ENCODE measurements at regions not wholly inside any gene's neighbourhood (a gene's known extent, or its start where the extent isn't known, plus 50 kb on each side); places are given as distances from the start of the nearest gene placed in this dataset.
"Not testable (repeated sequence)": the region's sequence is repeated elsewhere in the genome, so short reads cannot be mapped to it uniquely, and the experiment has no call there.

GRCh38 chr5:52255308-52255707 lies 532.4 kb upstream of the ITGA1 start:
- DNase-seq (ENCODE audit: low spot score) = no peak

GRCh38 chr5:52262844-52263243 lies 524.9 kb upstream of the ITGA1 start:
- no peak for DNase-seq (ENCODE audit: low spot score)

DNA sequence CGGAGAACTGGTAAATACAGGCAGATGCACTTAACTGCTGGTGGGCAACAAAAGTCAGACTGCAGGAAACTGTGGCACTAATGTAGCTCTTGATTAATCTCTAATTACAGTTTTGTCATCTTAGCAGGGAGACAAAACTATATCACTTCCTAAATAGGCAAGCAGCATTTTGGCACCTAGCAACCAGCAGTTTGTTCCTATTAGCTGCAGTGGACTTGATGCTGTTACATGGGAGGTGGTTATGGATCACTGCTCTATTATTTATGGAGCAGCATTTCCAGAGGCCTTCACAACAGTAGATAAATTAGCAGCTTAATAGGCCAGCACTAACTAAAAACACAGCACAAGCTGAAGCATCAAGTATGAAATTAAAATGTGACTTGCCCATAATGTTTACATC lies 518.3 kb upstream of the ITGA1 start:
- no peak for DNase-seq (ENCODE audit: low spot score)

GRCh38 chr5:52269859-52270258 lies 517.9 kb upstream of the ITGA1 start:
- no peak for DNase-seq (ENCODE audit: low spot score)

- no peak for DNase-seq (ENCODE audit: low spot score)
Measured at GRCh38 chr5:52275639-52276038, 512.1 kb upstream of the ITGA1 start.

DNA sequence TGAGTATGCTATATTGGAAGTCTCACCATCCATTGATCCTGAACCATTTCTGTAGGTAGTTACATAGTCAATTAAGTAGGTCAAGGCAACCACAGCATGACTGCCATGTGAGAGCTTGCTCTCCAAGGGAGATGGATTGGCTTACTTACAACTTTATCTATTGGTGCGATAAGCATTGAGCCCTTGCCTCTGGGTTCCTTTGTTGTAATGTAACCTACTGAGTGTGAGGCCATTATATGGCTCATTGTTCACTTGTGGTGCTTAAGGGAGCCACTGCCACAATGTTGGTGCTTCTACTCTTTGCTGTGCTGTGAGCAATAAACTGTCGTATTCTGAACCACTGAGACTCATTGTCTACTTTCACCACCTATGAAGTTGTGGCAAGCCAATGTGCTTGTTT lies 510.6 kb upstream of the ITGA1 start:
- DNase-seq (ENCODE audit: low spot score) = no peak

GRCh38 chr5:52282647-52283046 lies 505.1 kb upstream of the ITGA1 start:
- DNase-seq (ENCODE audit: low spot score) = no peak

- no peak for DNase-seq (ENCODE audit: low spot score)
Measured at GRCh38 chr5:52283221-52283620, 504.5 kb upstream of the ITGA1 start.

DNA sequence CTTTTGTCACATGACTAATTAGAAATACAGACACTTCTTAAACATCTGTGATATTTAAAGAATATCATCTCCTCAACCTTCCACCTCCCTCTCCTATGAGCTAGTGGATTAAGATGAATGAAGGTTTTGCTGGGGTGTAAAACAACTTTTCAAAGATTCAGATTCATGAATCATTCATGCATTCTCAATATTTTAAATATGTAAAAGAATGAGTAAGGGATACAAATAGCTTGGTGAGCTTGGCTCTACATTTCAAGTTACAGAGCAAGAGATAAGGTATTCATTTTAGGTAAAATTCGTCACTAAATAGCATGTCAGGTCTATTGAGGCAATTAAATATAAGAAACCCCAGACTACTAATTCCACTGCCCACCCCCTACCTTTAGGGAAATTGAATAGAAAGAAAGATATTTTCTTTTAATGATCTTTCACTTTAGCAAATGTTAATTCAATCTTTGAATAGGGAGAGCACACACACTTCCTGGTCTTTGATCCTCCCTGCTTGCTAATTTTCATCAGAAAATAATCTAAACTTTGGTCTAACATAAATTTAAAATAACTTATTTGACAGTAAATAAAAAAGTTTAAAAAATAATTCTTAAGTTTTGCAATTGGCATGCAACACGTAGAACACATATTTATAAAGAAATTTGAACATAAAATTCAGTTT lies 486.9 kb upstream of the ITGA1 start:
- DNase-seq (ENCODE audit: low spot score) = no peak

DNA sequence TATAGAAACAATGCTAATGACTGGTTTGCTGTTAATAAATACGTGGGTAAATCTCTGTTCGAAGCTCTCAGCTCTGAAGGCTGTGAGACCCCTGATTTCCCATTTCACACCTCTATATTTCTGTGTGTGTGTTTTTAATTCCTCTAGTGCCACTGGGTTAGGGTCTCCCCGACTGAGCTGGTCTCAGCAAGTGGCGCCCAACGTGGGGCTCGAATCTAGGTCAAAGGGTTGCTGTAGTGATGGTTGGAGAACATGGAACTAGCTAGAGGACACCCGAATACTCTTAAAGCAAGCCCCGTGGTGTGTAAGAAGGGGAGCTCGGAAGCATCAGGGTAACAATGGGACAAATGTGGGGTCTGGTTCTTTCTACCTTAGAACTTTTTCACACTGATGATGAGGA lies 482.9 kb upstream of the ITGA1 start:
- DNase-seq (ENCODE audit: low spot score) = not testable (repeated sequence)

- DNase-seq (ENCODE audit: low spot score) = no peak
Measured at GRCh38 chr5:52328220-52328806, 459.4 kb upstream of the ITGA1 start.

- no peak for DNase-seq (ENCODE audit: low spot score)
Measured at GRCh38 chr5:52331725-52332124, 456.0 kb upstream of the ITGA1 start.

GRCh38 chr5:52334367-52334766 lies 453.3 kb upstream of the ITGA1 start:
- DNase-seq (ENCODE audit: low spot score) = no peak

- DNase-seq (ENCODE audit: low spot score) = no peak
Measured at GRCh38 chr5:52339285-52339684, 448.4 kb upstream of the ITGA1 start.

DNA sequence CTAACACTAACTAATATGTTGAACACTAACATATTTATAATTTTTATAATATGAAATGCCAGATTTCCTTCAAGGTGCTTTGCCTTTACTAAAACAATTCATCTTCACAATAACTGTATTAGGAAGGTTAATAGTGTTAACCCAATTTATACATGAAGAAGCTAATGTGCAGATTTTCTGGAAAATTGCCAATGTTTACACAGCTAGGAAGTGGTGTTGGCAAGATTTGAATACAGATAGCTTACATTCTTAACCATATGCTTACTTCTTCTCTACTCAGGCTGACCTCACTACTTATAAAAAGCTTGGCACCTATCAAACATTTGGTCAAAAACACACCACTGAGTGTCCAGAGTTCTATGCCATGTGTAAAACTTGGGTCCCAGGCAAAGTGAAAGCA lies 445.4 kb upstream of the ITGA1 start:
- DNase-seq (ENCODE audit: low spot score) = no peak

GRCh38 chr5:52356311-52356918 lies 431.3 kb upstream of the ITGA1 start:
- DNase-seq (ENCODE audit: low spot score) = no peak

- no peak for DNase-seq (ENCODE audit: low spot score)
Measured at GRCh38 chr5:52359261-52359660, 428.5 kb upstream of the ITGA1 start.

DNA sequence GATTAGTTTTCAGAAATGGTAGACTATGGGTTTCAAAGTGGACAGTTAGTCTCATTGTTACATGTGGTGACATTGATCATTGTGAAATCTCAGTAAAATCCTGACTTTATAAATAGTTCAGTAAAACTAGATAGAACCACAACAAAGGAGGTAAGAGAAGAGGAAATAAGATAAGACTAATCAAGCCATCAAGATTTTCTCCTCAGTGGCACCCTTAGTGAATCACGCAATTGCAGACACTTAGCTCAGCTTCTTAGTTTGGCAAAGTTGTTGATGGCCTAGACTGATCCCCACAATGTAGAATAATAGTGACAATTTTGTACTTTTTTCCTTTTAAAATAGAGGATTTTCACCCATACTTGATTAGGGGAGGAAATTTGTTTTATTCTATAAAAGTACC lies 426.7 kb upstream of the ITGA1 start:
- no peak for DNase-seq (ENCODE audit: low spot score)

GRCh38 chr5:52374286-52374685 lies 413.4 kb upstream of the ITGA1 start:
- DNase-seq (ENCODE audit: low spot score) = no peak

DNA sequence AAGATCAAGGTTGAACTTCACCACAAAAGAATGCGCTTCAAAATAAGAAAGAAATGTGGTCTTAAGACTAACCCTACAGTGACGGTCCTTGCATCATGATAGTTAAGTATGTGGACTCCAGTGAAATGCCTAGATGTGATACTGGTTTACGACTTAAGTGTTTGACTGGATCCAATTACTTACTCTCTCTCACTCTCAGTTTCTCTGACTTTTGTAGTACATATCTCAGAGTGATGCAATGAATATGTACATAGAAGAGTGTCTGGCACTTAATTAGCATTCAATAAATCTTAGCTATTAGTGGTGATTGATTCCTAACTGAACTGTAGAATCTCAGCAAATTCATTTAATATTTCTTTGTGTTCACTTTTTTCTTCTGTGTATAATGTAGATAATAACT lies 411.7 kb upstream of the ITGA1 start:
- no peak for DNase-seq (ENCODE audit: low spot score)

- DNase-seq (ENCODE audit: low spot score) = no peak
Measured at GRCh38 chr5:52376592-52376991, 411.1 kb upstream of the ITGA1 start.

- DNase-seq (ENCODE audit: low spot score) = no peak
Measured at GRCh38 chr5:52378237-52378636, 409.5 kb upstream of the ITGA1 start.

- no peak for DNase-seq (ENCODE audit: low spot score)
Measured at GRCh38 chr5:52388349-52388748, 399.4 kb upstream of the ITGA1 start.

DNA sequence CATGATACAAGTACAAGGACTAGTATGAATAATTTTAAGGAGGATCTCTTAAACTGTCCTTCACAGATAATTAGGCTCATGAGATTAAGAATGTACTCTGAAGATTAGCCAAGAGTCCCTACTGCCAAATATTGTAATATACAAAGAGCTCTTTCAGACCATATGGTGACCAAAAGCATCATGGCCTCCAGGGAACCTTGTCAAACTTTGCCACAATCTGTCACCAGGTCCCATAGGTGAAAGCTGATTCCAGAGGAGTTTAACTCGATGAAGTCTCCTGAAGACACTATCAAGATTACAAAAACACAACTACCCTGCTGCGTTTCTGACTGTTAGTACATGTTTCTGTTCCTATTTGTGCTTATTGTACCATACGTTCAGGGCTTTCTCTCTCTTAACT lies 395.4 kb upstream of the ITGA1 start:
- no peak for DNase-seq (ENCODE audit: low spot score)
